Fibroblast of peridontal ligament (primary cell): ENCODE measurements at regions not wholly inside any gene's neighbourhood (a gene's known extent, or its start where the extent isn't known, plus 50 kb on each side); places are given as distances from the start of the nearest gene placed in this dataset.

Experiments
- DNase-seq: peaks from one replicate; pipeline ENCODE4 v3.0.0-alpha.2; 2010; ENCODE audit errors: extremely low read depth

DNA sequence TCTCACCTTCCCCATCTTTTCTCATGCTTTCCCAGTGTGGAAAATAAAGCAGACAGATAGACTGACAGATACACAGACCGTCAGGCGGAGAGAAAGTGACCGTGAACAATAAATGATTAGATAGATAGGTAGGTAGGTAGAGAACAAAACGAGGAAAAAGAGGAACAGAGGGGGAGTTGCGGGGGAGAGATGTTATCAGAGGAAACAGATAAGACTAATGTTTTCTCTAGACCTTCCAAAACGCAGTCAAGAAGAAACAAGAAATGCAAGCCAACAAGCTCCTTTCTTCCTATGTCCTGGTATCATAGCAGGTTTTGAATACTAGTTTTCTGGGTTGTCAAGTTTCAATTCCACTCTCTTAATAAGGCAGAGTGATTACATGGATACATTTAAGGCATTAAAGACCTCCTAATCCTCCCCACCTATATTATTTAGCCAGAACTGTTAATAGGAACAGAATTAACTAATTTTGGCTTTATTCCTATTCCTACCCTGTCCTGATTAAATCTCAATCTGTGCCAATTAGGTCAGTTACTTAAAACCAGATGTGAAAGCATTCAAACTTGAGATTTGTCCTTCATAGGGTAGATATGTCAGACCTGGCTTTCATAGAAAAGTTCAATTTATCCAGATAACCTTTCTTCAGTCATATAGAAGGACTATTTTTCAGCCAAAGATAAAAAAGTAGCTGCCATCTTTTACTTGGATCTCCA lies 89.0 kb upstream of the PTPRR start:
- no peak for DNase-seq

DNA sequence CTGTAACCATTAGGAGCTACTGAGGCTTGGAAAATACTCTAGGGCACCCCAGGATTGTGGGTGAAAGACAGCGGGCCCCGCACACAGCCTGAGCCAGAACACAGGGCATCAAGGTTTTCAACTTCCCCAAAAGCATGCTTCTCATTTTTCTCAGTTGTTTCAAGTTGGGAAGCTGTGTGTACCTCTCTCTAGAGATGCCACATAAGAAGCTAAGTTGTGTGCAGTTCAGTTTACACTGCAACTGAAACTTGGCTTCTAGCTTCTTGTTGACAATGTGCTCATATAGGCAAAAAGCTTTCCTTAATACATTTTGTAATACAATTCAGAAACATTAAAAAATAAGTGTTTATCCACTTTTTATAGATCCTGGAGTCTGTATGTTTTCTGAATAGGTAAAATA lies 88.1 kb upstream of the PTPRR start:
- DNase-seq, result no peak

- no peak for DNase-seq
Observed at GRCh38 chr12:71007781-71008404, 87.4 kb upstream of the PTPRR start.

DNA sequence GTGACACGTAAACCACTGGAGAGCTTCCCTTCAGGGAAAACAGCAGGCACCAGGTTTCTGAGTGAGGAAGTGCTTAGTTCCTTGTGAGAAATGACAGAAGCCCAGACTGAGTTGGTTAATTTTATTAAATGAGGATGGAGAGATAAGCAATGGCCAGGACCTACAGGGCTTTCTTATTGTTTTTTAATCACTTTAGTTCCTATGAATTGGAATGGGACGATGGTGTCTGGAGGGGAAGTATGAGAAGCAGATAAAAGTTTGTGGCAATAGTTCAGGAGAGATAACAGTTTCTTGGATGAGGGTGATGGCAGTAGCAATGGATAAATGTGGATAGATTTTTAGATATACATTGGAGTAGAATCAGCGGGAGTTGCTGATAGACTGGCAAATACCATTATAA lies 86.5 kb upstream of the PTPRR start:
- no peak for DNase-seq

GRCh38 chr12:71005166-71005565 lies 84.6 kb upstream of the PTPRR start:
- no peak for DNase-seq

GRCh38 chr12:71004578-71004977 lies 84.0 kb upstream of the PTPRR start:
- no peak for DNase-seq

DNA sequence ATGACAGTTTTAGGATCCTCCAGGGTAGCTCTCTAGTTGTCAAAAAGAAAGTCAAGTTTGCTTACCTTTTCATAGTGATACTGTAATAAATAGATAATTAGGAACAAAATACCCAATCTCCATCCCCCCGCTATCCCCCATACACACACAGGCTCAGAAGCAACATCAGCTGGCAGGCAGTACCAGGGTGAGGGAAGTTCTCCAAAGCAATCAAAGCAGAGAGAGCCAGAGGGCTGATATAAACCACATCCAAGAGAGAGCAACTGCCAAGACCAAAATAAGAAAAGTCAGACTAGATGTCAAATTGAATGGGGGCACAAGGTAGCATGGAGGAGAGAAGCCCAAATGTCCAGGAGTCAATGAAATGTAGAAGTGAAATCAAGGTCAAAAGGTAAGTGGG lies 80.2 kb upstream of the PTPRR start:
- no peak for DNase-seq

- no peak for DNase-seq
Observed at GRCh38 chr12:71000255-71000654, 79.7 kb upstream of the PTPRR start.

- DNase-seq, result peak; percentile 47
Observed at GRCh38 chr12:70994217-70994788, 73.8 kb upstream of the PTPRR start.

DNA sequence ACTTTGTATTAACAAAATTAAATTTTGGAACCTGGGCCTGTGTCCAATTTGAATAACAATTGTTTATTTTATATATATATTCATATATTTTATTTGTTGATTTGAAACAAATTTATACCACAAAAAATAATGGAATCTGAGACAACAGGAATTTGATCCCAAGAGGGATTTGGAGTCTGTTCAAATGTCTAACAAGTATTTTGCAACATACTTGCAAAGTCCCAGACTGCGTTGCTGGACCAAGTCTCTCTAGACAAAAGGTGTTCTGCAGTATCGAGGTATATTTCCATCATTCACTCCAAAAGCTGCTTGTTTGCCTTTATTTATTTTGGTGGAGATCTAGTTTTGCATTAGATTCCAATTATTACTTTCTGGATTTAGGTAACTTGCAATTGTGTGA lies 68.7 kb upstream of the PTPRR start:
- DNase-seq, result no peak

- peak; percentile 9 for DNase-seq
Observed at GRCh38 chr12:70985850-70986249, 65.3 kb upstream of the PTPRR start.

DNA sequence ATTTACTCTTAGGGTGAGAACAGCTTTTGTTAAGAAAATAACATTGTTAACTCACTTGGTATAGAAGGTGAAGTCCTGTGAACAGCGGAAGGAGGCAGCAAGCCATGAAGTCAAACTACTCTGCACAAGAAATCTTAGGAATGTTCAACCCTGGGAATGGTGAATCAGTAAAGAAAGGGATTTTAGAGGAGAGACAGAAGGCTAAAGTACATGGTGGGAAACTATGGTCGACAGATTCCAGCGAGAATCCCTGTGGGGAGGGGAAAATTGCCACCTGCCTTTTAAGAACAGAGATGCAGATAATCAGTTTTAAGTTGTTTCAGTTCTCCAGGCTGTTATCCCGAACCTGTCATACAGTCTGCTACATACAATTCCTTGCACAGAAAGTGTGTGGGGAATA lies 63.2 kb upstream of the PTPRR start:
- no peak for DNase-seq

GRCh38 chr12:70982991-70983390 lies 62.5 kb upstream of the PTPRR start:
- peak; percentile 12 for DNase-seq

DNA sequence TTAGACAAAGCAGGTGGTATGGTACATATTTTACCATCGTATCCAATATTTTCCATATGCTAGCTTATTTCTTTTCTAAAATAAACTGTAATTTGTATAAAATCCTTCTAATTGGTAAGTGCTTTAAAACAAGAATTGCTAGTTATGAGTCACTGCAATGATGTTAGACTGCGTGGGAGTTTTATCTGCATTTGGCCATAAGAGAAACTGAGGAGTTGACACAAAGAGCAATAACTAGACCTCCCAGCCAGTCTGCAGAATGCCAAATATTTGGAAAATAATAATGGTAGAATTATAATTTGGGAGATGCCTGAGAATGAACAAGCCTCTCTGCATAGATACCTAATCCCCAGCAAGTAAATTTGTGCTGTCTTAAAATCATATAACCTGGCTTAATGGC lies 61.7 kb upstream of the PTPRR start:
- no peak for DNase-seq

- DNase-seq, result peak; percentile 22
Observed at GRCh38 chr12:70971001-70971794, 50.7 kb upstream of the PTPRR start.
